GM23248 (cell line): ENCODE measurements at regions not wholly inside any gene's neighbourhood (a gene's known extent, or its start where the extent isn't known, plus 50 kb on each side); places are given as distances from the start of the nearest gene placed in this dataset.

Source experiments
- DNase-seq: peaks from one replicate; pipeline ENCODE4 v3.0.0-alpha.2; 2015
- H2AFZ ChIP-seq: fragments of 200-600 bp; sonication (generic); 2 replicates; pipeline ENCODE4 v1.6.1; 2016; ENCODE audit warnings: antibody characterized with exemption
- H3F3A ChIP-seq: fragments of 200-600 bp; sonication (generic); 2 replicates; pipeline ENCODE4 v1.6.1; 2016; ENCODE audit warnings: mild to moderate bottlenecking, antibody characterized with exemption, mixed run types; ENCODE audit not compliant: insufficient read depth
- H3K27ac ChIP-seq: fragments of 200-600 bp; sonication (generic); 2 replicates; pipeline ENCODE4 v1.5.1; 2016; ENCODE audit warnings: mild to moderate bottlenecking
- H3K27me3 ChIP-seq: fragments of 200-600 bp; sonication (generic); replicated peaks from 2 replicates; pipeline ENCODE4 v1.6.1; 2016; ENCODE audit warnings: mild to moderate bottlenecking; ENCODE audit not compliant: insufficient read depth
- H3K36me3 ChIP-seq: fragments of 200-600 bp; sonication (generic); 2 replicates; pipeline ENCODE4 v1.6.1; 2016; ENCODE audit warnings: low read depth, mild to moderate bottlenecking
- H3K4me1 ChIP-seq: fragments of 200-600 bp; sonication (generic); 2 replicates; pipeline ENCODE4 v1.6.1; 2016; ENCODE audit warnings: mild to moderate bottlenecking; ENCODE audit not compliant: insufficient read depth
- H3K4me2 ChIP-seq: fragments of 200-600 bp; sonication (generic); one replicate; pipeline ENCODE4 v1.6.1; 2016; ENCODE audit warnings: mild to moderate bottlenecking; ENCODE audit not compliant: unreplicated experiment
- H3K4me3 ChIP-seq: fragments of 200-600 bp; sonication (generic); 2 replicates; pipeline ENCODE4 v1.5.1; 2016; ENCODE audit warnings: mild to moderate bottlenecking
- H3K79me2 ChIP-seq: fragments of 200-600 bp; sonication (generic); 2 replicates; pipeline ENCODE4 v1.6.1; 2016; ENCODE audit warnings: mild to moderate bottlenecking; ENCODE audit not compliant: insufficient read depth
- H3K9ac ChIP-seq: fragments of 200-600 bp; sonication (generic); 2 replicates; pipeline ENCODE4 v1.6.1; 2016; ENCODE audit warnings: mild to moderate bottlenecking
- H3K9me2 ChIP-seq: fragments of 200-600 bp; sonication (generic); 2 replicates; pipeline ENCODE4 v1.6.1; 2016; ENCODE audit warnings: mixed run types, mild to moderate bottlenecking, moderate library complexity; ENCODE audit not compliant: insufficient read depth
- H3K9me3 ChIP-seq: fragments of 200-600 bp; sonication (generic); one replicate; pipeline ENCODE4 v1.6.1; 2017; ENCODE audit warnings: low read depth
- H4K20me1 ChIP-seq: fragments of 200-600 bp; sonication (generic); 2 replicates; pipeline ENCODE4 v1.6.0; 2016; ENCODE audit not compliant: insufficient read depth
- EZH2 ChIP-seq: fragments of 200-600 bp; sonication (generic); IDR thresholded peaks from 2 replicates; pipeline ENCODE4 v1.6.1; 2018; ENCODE audit warnings: antibody characterized with exemption, mild to moderate bottlenecking; ENCODE audit not compliant: insufficient read depth, poor library complexity, severe bottlenecking
- EZH2phosphoT487 ChIP-seq: fragments of 200-600 bp; sonication (generic); IDR thresholded peaks from 2 replicates; pipeline ENCODE4 v1.6.1; 2018; ENCODE audit warnings: antibody characterized with exemption, moderate library complexity, mild to moderate bottlenecking, low read depth; ENCODE audit not compliant: insufficient read depth
- WGBS, 2 experiments: methylation state at CpG; one replicate each; pipeline ENCODE4 v1.1.6; 2015 to 2017; ENCODE audit warnings: low lambda C conversion rate in 2 of 2, low coverage in 1 of 2; ENCODE audit errors: missing lambda C conversion rate in 2 of 2; 5-methylcytosine and 5-hydroxymethylcytosine counted together
- in situ Hi-C: fragments of 300-500 bp; cut with MboI; formaldehyde crosslinking; loops from 2 replicates; pipeline ENCODE4 v1.15.0; 2020

- no peaks in the 10 kb centered on the region for H3F3A ChIP-seq
- H2AFZ ChIP-seq = no peak overlapping the region
- no peak overlapping the region for H3K4me3 ChIP-seq
- no peaks in the 10 kb centered on the region for H4K20me1 ChIP-seq
- no peak overlapping the region for H3K9ac ChIP-seq
- H3K4me2 ChIP-seq = no peak overlapping the region
- TF ChIP-seq EZH2phosphoT487 = no peak
- TF ChIP-seq EZH2 = no peak
- no peaks in the 10 kb centered on the region for H3K9me3 ChIP-seq
- no peaks in the 10 kb centered on the region for H3K27me3 ChIP-seq
- no peaks in the 10 kb centered on the region for H3K9me2 ChIP-seq
- no peaks in the 10 kb centered on the region for H3K36me3 ChIP-seq
- in situ Hi-C loops = no loop called here
- H3K4me1 ChIP-seq = no peaks in the 10 kb centered on the region
- 83 to 95% methylated on average over 2 of the region's 2 CpGs for WGBS, 2 experiments
- DNase-seq = no peak
- no peak overlapping the region for H3K27ac ChIP-seq
- H3K79me2 ChIP-seq = no peaks in the 10 kb centered on the region
These were observed 213.4 kb upstream of the ARSJ start for GRCh38 chr4:114192854-114193253.

GRCh38 chr4:114193624-114194399, 214.4 kb upstream of the ARSJ start:
- no peaks in the 10 kb centered on the region for H3K36me3 ChIP-seq
- DNase-seq = no peak
- in situ Hi-C loops = no loop called here
- H3K4me2 ChIP-seq = no peak overlapping the region
- WGBS, 2 experiments = 72 to 75% methylated on average over 5 of the region's 5 CpGs
- H3K79me2 ChIP-seq = no peaks in the 10 kb centered on the region
- no peak overlapping the region for H3K9ac ChIP-seq
- H2AFZ ChIP-seq = no peak overlapping the region
- no peaks in the 10 kb centered on the region for H3K27me3 ChIP-seq
- no peak overlapping the region for H3K4me3 ChIP-seq
- H3K9me3 ChIP-seq = no peaks in the 10 kb centered on the region
- no peaks in the 10 kb centered on the region for H3F3A ChIP-seq
- no peaks in the 10 kb centered on the region for H3K9me2 ChIP-seq
- TF ChIP-seq EZH2phosphoT487 (no peak), EZH2 (no peak)
- no peaks in the 10 kb centered on the region for H4K20me1 ChIP-seq
- H3K27ac ChIP-seq = no peak overlapping the region
- H3K4me1 ChIP-seq = no peaks in the 10 kb centered on the region

- no peaks in the 10 kb centered on the region for H3K36me3 ChIP-seq
- TF ChIP-seq EZH2phosphoT487 (no peak), EZH2 (no peak)
- no peaks in the 10 kb centered on the region for H3K4me1 ChIP-seq
- WGBS, 2 experiments = 85 to 86% methylated on average over 2 of the region's 2 CpGs
- no peaks in the 10 kb centered on the region for H3K79me2 ChIP-seq
- no peaks in the 10 kb centered on the region for H3K27me3 ChIP-seq
- H3K27ac ChIP-seq = no peak overlapping the region
- no peak overlapping the region for H3K9ac ChIP-seq
- H3K9me3 ChIP-seq = no peaks in the 10 kb centered on the region
- H3F3A ChIP-seq = no peaks in the 10 kb centered on the region
- no peak for DNase-seq
- in situ Hi-C loops = no loop called here
- no peak overlapping the region for H2AFZ ChIP-seq
- H3K4me3 ChIP-seq = no peak overlapping the region
- no peaks in the 10 kb centered on the region for H3K9me2 ChIP-seq
- no peak overlapping the region for H3K4me2 ChIP-seq
- H4K20me1 ChIP-seq = no peaks in the 10 kb centered on the region
These were observed 217.2 kb upstream of the ARSJ start for GRCh38 chr4:114196606-114197005.

GRCh38 chr4:114200026-114200425, 220.6 kb upstream of the ARSJ start:
- 71 to 81% methylated on average over 3 of the region's 3 CpGs for WGBS, 2 experiments
- no peaks in the 10 kb centered on the region for H3K4me1 ChIP-seq
- in situ Hi-C loops = no loop called here

GRCh38 chr4:114205261-114205660, 225.8 kb upstream of the ARSJ start:
- TF ChIP-seq EZH2 (no peak), EZH2phosphoT487 (no peak)
- H2AFZ ChIP-seq = no peak overlapping the region
- in situ Hi-C loops = no loop called here
- 90 to 91% methylated on average over 1 of the region's 1 CpG for WGBS, 2 experiments
- no peaks in the 10 kb centered on the region for H3K27me3 ChIP-seq
- no peaks in the 10 kb centered on the region for H3K9me3 ChIP-seq
- H3K36me3 ChIP-seq = no peaks in the 10 kb centered on the region
- peaks cover 11% of the 10 kb centered on the region for H3K4me1 ChIP-seq
- H3F3A ChIP-seq = no peaks in the 10 kb centered on the region
- no peak overlapping the region for H3K27ac ChIP-seq
- H3K9ac ChIP-seq = no peak overlapping the region
- DNase-seq = no peak
- no peaks in the 10 kb centered on the region for H4K20me1 ChIP-seq
- H3K4me3 ChIP-seq = no peak overlapping the region
- H3K4me2 ChIP-seq = no peak overlapping the region
- no peaks in the 10 kb centered on the region for H3K9me2 ChIP-seq
- no peaks in the 10 kb centered on the region for H3K79me2 ChIP-seq

More at GRCh38 chr4:114200026-114200425, 220.6 kb upstream of the ARSJ start:
- no peak overlapping the region for H3K4me3 ChIP-seq
- H3K9me3 ChIP-seq = no peaks in the 10 kb centered on the region
- TF ChIP-seq EZH2phosphoT487 (no peak), EZH2 (no peak)
- no peak overlapping the region for H3K4me2 ChIP-seq
- no peak overlapping the region for H3K9ac ChIP-seq
- H3K36me3 ChIP-seq = no peaks in the 10 kb centered on the region
- H2AFZ ChIP-seq = no peak overlapping the region
- H3K27ac ChIP-seq = no peak overlapping the region
- H3K27me3 ChIP-seq = no peaks in the 10 kb centered on the region
- no peak for DNase-seq
- no peaks in the 10 kb centered on the region for H3K79me2 ChIP-seq
- no peaks in the 10 kb centered on the region for H4K20me1 ChIP-seq
- H3K9me2 ChIP-seq = no peaks in the 10 kb centered on the region
- H3F3A ChIP-seq = no peaks in the 10 kb centered on the region
